A549 (cell line): ENCODE measurements at regions not wholly inside any gene's neighbourhood (a gene's known extent, or its start where the extent isn't known, plus 50 kb on each side); places are given as distances from the start of the nearest gene placed in this dataset.

Experiments used
- ATAC-seq, 2 experiments: fragments of 200-7000 bp in 1 of 2; fragments of >200 bp in 1 of 2; cut with Nextera tagmentation in 1 of 2; cut with Tn5 transposase in 1 of 2; 3 replicates each; pipeline versions ENCODE4 v1.8.0 to v1.9.1; 2018 to 2020; ENCODE audit warnings: mild to moderate bottlenecking in 1 of 2, moderate library complexity in 1 of 2
- CTCF ChIA-PET: fragments of 300-600 bp; sonication (Branson Sonifier 250); formaldehyde crosslinking; extraction: SDS; loops from one replicate; lab custom pipeline; 2021; ENCODE audit warnings: antibody characterized with exemption, inconsistent platforms; lab: Yijun Ruan, JAX
- POLR2A ChIA-PET: fragments of 350-600 bp; formaldehyde crosslinking; extraction: SDS; loops from one replicate; lab custom pipeline; 2021; ENCODE audit warnings: antibody characterized with exemption, inconsistent platforms; lab: Yijun Ruan, JAX
- DNase-seq, 2 experiments: peaks; one replicate each; pipeline versions ENCODE4 v3.0.0 to v3.0.0-alpha.2; 2011 to 2016; ENCODE audit warnings: low read depth in 1 of 2, low spot score in 1 of 2
- FAIRE-seq: peaks from 2 replicates; lab custom pipeline; 2011; peaks lifted over from hg19 to GRCh38; lab: Jason Lieb, UNC
- H3K27ac ChIP-seq, 2 experiments: fragments of >200 bp; sonication (Bioruptor Twin); formaldehyde crosslinking; 3 replicates each; pipeline ENCODE4 v1.5.1; 2016 to 2017
- H3K4me1 ChIP-seq: fragments of >200 bp; sonication (Bioruptor Twin); formaldehyde crosslinking; 3 replicates; pipeline ENCODE4 v1.6.1; 2016
- H3K4me2 ChIP-seq: fragments of >200 bp; sonication (Bioruptor Twin); formaldehyde crosslinking; 3 replicates; pipeline ENCODE4 v1.6.1; 2016
- H3K4me3 ChIP-seq: fragments of >200 bp; sonication (Bioruptor Twin); formaldehyde crosslinking; 3 replicates; pipeline ENCODE4 v1.5.1; 2016
- H3K9me3 ChIP-seq: fragments of >200 bp; sonication (Bioruptor Twin); formaldehyde crosslinking; 3 replicates; pipeline ENCODE4 v1.6.1; 2016
- BHLHE40 ChIP-seq: IDR thresholded peaks from 2 replicates; pipeline ENCODE4 v1.6.1; 2012; ENCODE audit warnings: low read depth, low read length, inconsistent platforms
- CBX2 ChIP-seq: fragments of 200-600 bp; sonication (generic); IDR thresholded peaks from 2 replicates; pipeline ENCODE4 v1.6.1; 2016; ENCODE audit warnings: low read depth, mild to moderate bottlenecking, borderline replicate concordance
- CHD4 ChIP-seq: fragments of 200-600 bp; sonication (generic); IDR thresholded peaks from 2 replicates; pipeline ENCODE4 v1.6.1; 2016; ENCODE audit warnings: antibody characterized with exemption, mild to moderate bottlenecking, borderline replicate concordance
- EHF ChIP-seq: fragments of 250-450 bp; sonication (Bioruptor Pico); IDR thresholded peaks from 2 replicates; pipeline ENCODE4 v1.5.0; 2020; ENCODE audit warnings: mild to moderate bottlenecking
- EP300 ChIP-seq, 2 experiments: fragments of >200 bp; sonication (Bioruptor Twin); formaldehyde crosslinking; IDR thresholded peaks; 2 replicates in 1 of 2; 3 replicates in 1 of 2; pipeline ENCODE4 v1.6.1; 2016 to 2017
- KDM5A ChIP-seq: fragments of 200-600 bp; sonication (generic); IDR thresholded peaks from 2 replicates; pipeline ENCODE4 v1.6.1; 2016; ENCODE audit warnings: antibody characterized with exemption, mild to moderate bottlenecking
- MAZ ChIP-seq: fragments of 150-350 bp; IDR thresholded peaks from 2 replicates; pipeline ENCODE4 v1.6.1; 2014; ENCODE audit warnings: antibody characterized with exemption, low read depth, low read length, borderline replicate concordance
- POLR2A ChIP-seq: IDR thresholded peaks from 2 replicates; pipeline ENCODE4 v1.6.1; 2012; ENCODE audit warnings: mild to moderate bottlenecking, low read length
- POLR2AphosphoS2 ChIP-seq: conservative IDR thresholded peaks from 2 replicates; pipeline ENCODE4 v1.6.1; 2012; ENCODE audit warnings: low read length, improper control_type of control experiment, inconsistent platforms
- RAD21 ChIP-seq, 2 experiments: fragments of >200 bp in 1 of 2; sonication (Bioruptor Twin) in 1 of 2; formaldehyde crosslinking in 1 of 2; IDR thresholded peaks in 1 of 2; conservative IDR thresholded peaks in 1 of 2; 2 replicates in 1 of 2; 3 replicates in 1 of 2; pipeline ENCODE4 v1.6.1; 2012 to 2018; ENCODE audit warnings: inconsistent platforms in 1 of 2
- RNF2 ChIP-seq: fragments of 200-600 bp; sonication (generic); IDR thresholded peaks from 2 replicates; pipeline ENCODE4 v1.6.1; 2016; ENCODE audit warnings: low read depth, mild to moderate bottlenecking, antibody characterized with exemption, moderate library complexity, borderline replicate concordance
- SMC3 ChIP-seq: fragments of >200 bp; sonication (Bioruptor Twin); formaldehyde crosslinking; IDR thresholded peaks from 3 replicates; pipeline ENCODE4 v1.6.1; 2018; ENCODE audit warnings: inconsistent platforms
- SREBF2 ChIP-seq: fragments of 450-650 bp; IDR thresholded peaks from 2 replicates; pipeline ENCODE4 v1.6.1; 2014; ENCODE audit warnings: mild to moderate bottlenecking, moderate library complexity
- ZNF302 ChIP-seq: fragments of 250-450 bp; sonication (Bioruptor Pico); IDR thresholded peaks from 2 replicates; pipeline ENCODE4 v1.9.0; 2021; ENCODE audit warnings: inconsistent platforms, mild to moderate bottlenecking, moderate library complexity
- WGBS: methylation state at CpG from one replicate; pipeline ENCODE4 v1.1.6; 2017; ENCODE audit errors: missing lambda C conversion rate; 5-methylcytosine and 5-hydroxymethylcytosine counted together
- TF ChIP-seq, protein P1 (sequence below): fragments of 200-600 bp; sonication (generic); IDR thresholded peaks from 2 replicates; pipeline ENCODE4 v1.6.1; 2016; ENCODE audit warnings: antibody characterized with exemption, mild to moderate bottlenecking, moderate library complexity
- TF ChIP-seq, protein P2 (sequence below): IDR thresholded peaks from 2 replicates; pipeline ENCODE4 v1.6.1; 2012
- TF ChIP-seq, protein P3 (sequence below): fragments of >200 bp; sonication (Bioruptor Twin); formaldehyde crosslinking; IDR thresholded peaks from 3 replicates; pipeline ENCODE4 v1.6.1; 2016
- TF ChIP-seq, protein P4 (sequence below): fragments of 450-650 bp; IDR thresholded peaks from 2 replicates; pipeline ENCODE4 v1.6.1; 2014; ENCODE audit warnings: antibody characterized with exemption

GRCh38 chr9:87226896-87227295 is 270.8 kb upstream of the DAPK1 start (continued):
- TF ChIP-seq, protein P1, sequence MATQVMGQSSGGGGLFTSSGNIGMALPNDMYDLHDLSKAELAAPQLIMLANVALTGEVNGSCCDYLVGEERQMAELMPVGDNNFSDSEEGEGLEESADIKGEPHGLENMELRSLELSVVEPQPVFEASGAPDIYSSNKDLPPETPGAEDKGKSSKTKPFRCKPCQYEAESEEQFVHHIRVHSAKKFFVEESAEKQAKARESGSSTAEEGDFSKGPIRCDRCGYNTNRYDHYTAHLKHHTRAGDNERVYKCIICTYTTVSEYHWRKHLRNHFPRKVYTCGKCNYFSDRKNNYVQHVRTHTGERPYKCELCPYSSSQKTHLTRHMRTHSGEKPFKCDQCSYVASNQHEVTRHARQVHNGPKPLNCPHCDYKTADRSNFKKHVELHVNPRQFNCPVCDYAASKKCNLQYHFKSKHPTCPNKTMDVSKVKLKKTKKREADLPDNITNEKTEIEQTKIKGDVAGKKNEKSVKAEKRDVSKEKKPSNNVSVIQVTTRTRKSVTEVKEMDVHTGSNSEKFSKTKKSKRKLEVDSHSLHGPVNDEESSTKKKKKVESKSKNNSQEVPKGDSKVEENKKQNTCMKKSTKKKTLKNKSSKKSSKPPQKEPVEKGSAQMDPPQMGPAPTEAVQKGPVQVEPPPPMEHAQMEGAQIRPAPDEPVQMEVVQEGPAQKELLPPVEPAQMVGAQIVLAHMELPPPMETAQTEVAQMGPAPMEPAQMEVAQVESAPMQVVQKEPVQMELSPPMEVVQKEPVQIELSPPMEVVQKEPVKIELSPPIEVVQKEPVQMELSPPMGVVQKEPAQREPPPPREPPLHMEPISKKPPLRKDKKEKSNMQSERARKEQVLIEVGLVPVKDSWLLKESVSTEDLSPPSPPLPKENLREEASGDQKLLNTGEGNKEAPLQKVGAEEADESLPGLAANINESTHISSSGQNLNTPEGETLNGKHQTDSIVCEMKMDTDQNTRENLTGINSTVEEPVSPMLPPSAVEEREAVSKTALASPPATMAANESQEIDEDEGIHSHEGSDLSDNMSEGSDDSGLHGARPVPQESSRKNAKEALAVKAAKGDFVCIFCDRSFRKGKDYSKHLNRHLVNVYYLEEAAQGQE = no peak
- TF ChIP-seq KDM5A (no peak), CBX2 (no peak), CHD4 (no peak), BHLHE40 (no peak)

DNA sequence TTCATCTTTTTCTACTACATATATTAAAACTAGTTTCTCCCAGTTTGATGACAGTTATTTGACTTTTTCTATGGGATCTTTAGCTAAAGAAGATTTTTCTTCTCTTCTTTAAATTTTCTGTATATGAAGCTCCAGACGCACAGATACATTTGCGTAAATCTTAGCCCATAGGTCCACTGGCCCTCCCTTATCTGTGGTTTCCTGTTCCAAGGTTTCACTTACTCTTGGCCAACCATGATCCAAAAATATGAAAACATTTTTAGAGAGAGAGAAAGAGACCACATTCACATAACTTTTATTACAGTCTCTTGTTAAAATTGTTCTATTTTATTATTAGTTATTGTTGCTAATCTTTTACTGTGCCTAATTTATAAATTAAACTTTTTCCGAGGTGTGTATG is 270.2 kb upstream of the DAPK1 start:
- no peak for DNase-seq
- TF ChIP-seq SREBF2 = no peak
- TF ChIP-seq, all 56 proteins: peak for 0
- FAIRE-seq (no peak), ATAC-seq (no peak)
- no peak overlapping the region for H3K27ac ChIP-seq
- ChIA-PET POLR2A (no interaction called here), CTCF (no interaction called here)
- H3K9me3 ChIP-seq = 0 out of 3 replicates have a peak, but pooled peaks cover 4% of the 10 kb centered on the region
- WGBS = 57% methylated on average over 3 of the region's 3 CpGs
- no peak overlapping the region for H3K4me2 ChIP-seq
- H3K4me1 ChIP-seq = no peaks in the 10 kb centered on the region
- no peak overlapping the region for H3K4me3 ChIP-seq

GRCh38 chr9:87229108-87229507 is 268.6 kb upstream of the DAPK1 start:
- Histone ChIP-seq H3K4me2 (no peak overlapping the region), H3K9me3 (0 out of 3 replicates have a peak, but pooled peaks cover 4% of the 10 kb centered on the region), H3K4me1 (no peaks in the 10 kb centered on the region), H3K27ac (no peak overlapping the region), H3K4me3 (no peak overlapping the region)
- 32% methylated on average over 3 of the region's 3 CpGs for WGBS
- no peak for ATAC-seq
- no peak for DNase-seq
- no peak for FAIRE-seq
- CTCF ChIA-PET = no interaction called here
- POLR2A ChIA-PET = no interaction called here
- TF ChIP-seq, protein P2, sequence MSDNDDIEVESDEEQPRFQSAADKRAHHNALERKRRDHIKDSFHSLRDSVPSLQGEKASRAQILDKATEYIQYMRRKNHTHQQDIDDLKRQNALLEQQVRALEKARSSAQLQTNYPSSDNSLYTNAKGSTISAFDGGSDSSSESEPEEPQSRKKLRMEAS = no peak
- TF ChIP-seq POLR2A (no peak), POLR2AphosphoS2 (no peak), BHLHE40 (no peak)

DNA sequence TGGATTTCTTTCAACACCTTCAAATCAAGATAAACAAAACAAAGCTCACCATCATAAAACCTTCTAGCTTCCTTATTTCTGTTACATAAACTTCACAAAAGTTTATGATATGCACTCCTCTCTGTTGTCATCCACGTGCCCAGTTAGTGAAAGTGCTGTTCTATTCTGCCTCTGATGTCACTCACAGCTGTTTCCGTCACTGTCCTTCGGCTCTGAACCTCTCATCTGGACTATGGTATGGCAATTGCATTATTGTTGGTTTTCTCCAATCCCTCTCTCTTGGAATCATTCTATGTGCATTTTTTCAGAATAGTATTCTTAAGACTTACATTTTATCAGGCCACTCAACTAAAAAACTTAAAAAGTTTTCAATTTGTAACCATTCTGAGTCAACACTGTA is 264.2 kb upstream of the DAPK1 start:
- Histone ChIP-seq H3K4me2 (no peak overlapping the region), H3K9me3 (0 out of 3 replicates have a peak, but pooled peaks cover 4% of the 10 kb centered on the region), H3K4me1 (no peaks in the 10 kb centered on the region), H3K27ac (no peak overlapping the region), H3K4me3 (no peak overlapping the region)
- 48% methylated on average over 3 of the region's 3 CpGs for WGBS
- ChIA-PET CTCF (no interaction called here), POLR2A (no interaction called here)
- ATAC-seq = no peak
- no peak for DNase-seq
- no peak for FAIRE-seq
- no peak for TF ChIP-seq RNF2
- TF ChIP-seq MAZ = no peak
- no peak for TF ChIP-seq EP300 (IDR thresholded peaks at IDR 0.05)
- TF ChIP-seq, protein P3, sequence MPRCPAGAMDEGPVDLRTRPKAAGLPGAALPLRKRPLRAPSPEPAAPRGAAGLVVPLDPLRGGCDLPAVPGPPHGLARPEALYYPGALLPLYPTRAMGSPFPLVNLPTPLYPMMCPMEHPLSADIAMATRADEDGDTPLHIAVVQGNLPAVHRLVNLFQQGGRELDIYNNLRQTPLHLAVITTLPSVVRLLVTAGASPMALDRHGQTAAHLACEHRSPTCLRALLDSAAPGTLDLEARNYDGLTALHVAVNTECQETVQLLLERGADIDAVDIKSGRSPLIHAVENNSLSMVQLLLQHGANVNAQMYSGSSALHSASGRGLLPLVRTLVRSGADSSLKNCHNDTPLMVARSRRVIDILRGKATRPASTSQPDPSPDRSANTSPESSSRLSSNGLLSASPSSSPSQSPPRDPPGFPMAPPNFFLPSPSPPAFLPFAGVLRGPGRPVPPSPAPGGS = no peak
- TF ChIP-seq, protein P4, sequence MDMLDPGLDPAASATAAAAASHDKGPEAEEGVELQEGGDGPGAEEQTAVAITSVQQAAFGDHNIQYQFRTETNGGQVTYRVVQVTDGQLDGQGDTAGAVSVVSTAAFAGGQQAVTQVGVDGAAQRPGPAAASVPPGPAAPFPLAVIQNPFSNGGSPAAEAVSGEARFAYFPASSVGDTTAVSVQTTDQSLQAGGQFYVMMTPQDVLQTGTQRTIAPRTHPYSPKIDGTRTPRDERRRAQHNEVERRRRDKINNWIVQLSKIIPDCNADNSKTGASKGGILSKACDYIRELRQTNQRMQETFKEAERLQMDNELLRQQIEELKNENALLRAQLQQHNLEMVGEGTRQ = no peak
- no peak for TF ChIP-seq RAD21 (conservative IDR thresholded peaks at IDR 0.05 in 1 of 2, IDR thresholded peaks at IDR 0.05 in 1 of 2)
- TF ChIP-seq SMC3 = no peak
- TF ChIP-seq CHD4 = no peak
- TF ChIP-seq ZNF302 (CRISPR knock-in tag) = no peak
- TF ChIP-seq EHF (CRISPR knock-in tag) = no peak
- TF ChIP-seq POLR2A = no peak
